ENCODE measurements at regions not wholly inside any gene's neighbourhood (a gene's known extent, or its start where the extent isn't known, plus 50 kb on each side); places are given as distances from the start of the nearest gene placed in this dataset.
A peak's percentile ranks its signal among the peaks of the same experiment; 100 is the strongest.

DNA sequence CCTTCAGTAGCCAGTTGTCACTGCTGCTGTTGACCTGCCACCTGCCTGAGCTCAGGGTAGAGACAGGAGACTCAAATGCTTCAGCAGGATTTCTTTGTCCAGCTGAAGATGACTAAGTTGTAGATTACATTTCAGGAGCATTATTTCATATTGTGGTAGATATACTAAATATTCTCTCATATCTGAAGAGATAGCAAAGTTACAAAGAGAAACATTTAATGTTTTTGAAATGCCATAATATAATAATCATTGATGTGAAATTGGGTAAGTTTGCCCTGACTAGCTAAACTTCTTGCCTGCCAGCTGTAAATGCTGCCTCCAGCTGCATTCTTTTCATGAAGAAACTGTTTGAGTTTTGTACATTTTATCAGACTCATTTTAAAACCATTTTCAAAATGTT is 247.6 kb upstream of the CNKSR2 start:
- no peak for DNase-seq (ENCODE audit: low spot score)

- no peak for DNase-seq (ENCODE audit: low spot score)
Observed at GRCh38 chrX:21131346-21131745, 242.9 kb upstream of the CNKSR2 start.

DNA sequence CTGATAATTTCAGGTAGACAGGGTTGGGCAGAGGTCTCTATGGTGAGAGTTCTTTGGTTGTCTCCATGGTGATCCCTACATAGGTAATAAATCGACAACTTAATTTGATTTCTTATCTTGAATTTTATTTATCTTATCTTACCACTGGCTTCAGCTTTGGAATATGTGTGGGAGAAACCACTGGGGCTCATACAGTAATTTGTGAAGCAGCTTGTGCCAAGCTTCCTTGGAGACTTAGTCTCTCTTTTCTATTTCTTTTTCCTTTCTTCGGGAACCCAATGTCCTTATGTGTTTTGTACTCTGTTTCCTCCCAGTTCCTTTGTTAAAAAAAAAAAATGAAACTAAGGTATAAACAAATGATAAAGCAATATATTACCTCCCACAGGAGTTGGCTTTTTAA is 242.4 kb upstream of the CNKSR2 start:
- no peak for DNase-seq (ENCODE audit: low spot score)

GRCh38 chrX:21132686-21133393 is 241.4 kb upstream of the CNKSR2 start:
- no peak for DNase-seq (ENCODE audit: low spot score)

- no peak for DNase-seq (ENCODE audit: low spot score)
Observed at GRCh38 chrX:21150208-21150607, 224.0 kb upstream of the CNKSR2 start.

GRCh38 chrX:21151051-21151450 is 223.2 kb upstream of the CNKSR2 start:
- DNase-seq (ENCODE audit: low spot score) = no peak

- no peak for DNase-seq (ENCODE audit: low spot score)
Observed at GRCh38 chrX:21153033-21153432, 221.2 kb upstream of the CNKSR2 start.

GRCh38 chrX:21153503-21153902 is 220.7 kb upstream of the CNKSR2 start:
- DNase-seq (ENCODE audit: low spot score) = peak; percentile 5

DNA sequence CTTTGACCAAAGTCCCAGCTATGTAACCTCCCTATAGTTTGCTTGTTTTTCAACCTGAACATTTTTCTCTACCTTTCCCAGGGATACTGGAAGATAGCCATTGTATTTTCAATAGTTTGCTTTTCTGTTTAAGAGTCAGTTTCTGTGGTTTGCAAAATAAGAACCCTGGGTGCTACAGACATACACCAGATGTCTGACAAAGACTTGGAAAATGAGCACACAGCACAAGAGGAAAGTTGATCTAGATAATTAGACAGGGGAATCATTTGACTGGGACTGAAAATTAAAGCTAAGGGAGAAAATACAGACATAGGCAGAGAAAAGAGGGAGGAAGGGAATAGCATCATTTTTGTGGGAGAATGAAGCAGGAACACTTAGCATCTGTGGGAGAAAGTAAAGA is 218.3 kb upstream of the CNKSR2 start:
- DNase-seq (ENCODE audit: low spot score) = no peak

DNA sequence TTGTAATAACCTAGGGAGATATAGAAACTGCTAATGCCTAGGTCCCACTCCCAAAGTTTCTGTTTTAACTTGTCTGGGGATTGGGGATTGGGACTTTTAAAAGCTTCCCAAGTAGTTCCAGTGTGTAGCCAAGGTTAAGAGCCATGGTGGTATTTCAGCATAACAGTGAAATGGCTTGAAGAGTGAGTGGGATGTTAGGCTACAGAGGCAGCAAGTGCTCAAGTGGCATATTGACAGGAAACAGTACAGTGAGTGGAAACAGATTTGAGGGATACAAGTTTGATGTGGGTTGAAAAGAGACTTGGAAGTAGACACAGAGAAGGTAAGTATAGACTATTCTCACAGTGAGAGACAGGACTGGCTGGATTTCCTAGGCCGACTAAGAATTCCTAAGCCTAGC is 217.6 kb upstream of the CNKSR2 start:
- no peak for DNase-seq (ENCODE audit: low spot score)

DNA sequence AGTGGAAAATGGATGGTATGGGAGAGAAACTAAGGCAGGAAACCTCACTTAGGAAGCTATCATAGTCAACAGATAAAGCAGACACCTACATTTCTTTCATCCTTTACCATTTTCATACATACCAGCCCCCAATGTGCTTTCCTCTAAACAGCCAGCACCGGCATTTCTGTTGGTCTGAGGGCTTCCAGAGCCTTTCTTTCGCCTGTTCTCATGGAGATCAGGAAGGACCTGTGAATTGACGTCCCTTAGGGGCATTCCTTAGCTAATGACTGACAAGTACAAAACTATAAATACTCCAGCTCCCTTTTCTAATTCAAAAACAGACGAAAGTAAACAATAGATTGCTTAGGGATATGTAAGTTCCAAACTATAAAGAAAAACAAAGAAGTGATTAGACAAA is 215.5 kb upstream of the CNKSR2 start:
- no peak for DNase-seq (ENCODE audit: low spot score)

DNA sequence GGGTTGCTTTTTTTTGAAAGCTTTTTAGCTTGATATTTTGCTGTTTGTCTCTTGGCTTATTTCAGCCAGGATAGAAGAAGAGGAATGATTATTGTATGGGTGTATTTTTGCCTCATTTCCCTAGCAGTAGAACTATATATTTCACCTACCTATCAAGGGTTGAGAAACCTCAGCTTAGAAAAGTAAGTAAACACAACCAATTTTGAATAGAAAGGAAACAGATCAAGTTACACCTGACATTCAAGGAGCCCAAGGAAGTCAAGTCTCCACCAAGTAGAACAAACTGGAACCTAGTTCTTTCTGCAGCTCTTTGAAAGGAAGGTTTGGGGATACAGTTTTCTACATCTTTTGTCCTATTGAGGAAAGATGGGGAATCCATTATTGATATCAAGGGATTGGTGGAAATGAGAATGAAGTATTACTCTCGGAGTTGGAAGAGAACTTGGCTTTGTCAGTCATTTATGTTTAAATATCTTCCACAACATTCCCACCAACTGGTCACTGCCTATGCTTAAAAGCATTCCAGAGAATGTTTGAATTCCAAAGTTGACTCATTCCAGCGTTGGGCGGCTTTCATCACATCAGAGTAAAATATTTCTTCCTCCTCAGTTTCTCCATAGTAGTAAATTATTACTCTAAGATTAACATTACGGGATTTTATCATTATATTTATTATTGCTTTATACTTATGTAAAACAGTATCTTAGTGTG is 207.8 kb upstream of the CNKSR2 start:
- no peak for DNase-seq (ENCODE audit: low spot score)

- no peak for DNase-seq (ENCODE audit: low spot score)
Observed at GRCh38 chrX:21167011-21167410, 207.2 kb upstream of the CNKSR2 start.

GRCh38 chrX:21167494-21167893 is 206.7 kb upstream of the CNKSR2 start:
- no peak for DNase-seq (ENCODE audit: low spot score)

- DNase-seq (ENCODE audit: low spot score) = no peak
Observed at GRCh38 chrX:21168401-21169160, 205.6 kb upstream of the CNKSR2 start.

DNA sequence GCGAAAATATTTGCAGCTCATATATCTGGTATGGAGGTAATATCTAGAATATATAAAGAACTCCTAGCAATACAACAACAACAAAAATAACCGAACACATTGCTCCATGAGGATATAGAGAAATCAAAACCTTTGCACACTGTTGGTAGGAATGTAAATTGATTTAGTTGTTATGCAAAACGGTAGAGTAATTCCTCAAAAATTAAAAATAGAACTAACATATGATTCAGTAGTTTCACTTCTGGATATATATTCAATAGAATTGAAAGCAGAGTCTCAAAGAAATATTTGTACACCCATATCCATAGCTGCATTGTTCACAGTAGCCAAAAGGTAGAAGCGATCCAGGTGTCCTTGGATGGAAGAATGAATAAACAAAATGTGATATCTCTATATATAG is 203.0 kb upstream of the CNKSR2 start:
- DNase-seq (ENCODE audit: low spot score) = no peak

GRCh38 chrX:21174439-21174838 is 199.8 kb upstream of the CNKSR2 start:
- DNase-seq (ENCODE audit: low spot score) = no peak

GRCh38 chrX:21176921-21177571 is 197.2 kb upstream of the CNKSR2 start:
- DNase-seq (ENCODE audit: low spot score) = no peak

GRCh38 chrX:21181232-21181853 is 192.9 kb upstream of the CNKSR2 start:
- DNase-seq (ENCODE audit: low spot score) = no peak

DNA sequence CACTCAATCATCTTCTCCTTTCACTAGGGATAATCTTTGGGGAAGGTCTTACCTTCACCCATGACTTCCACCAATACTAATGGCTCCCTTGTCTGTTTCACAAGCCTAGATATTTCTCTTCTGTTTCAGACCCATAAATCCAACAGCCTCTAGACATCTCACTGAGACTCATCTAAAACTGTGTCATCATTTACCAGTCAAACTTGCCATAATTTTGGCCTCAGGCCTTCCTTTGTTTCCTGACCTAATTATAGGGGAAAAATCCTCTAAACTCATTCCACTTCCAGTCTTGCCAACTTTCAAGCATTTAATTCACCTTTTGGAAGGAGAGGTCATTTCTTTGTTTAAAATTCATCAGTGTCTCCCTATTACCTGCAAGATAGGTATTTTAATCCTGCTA is 181.0 kb upstream of the CNKSR2 start:
- no peak for DNase-seq (ENCODE audit: low spot score)

- no peak for DNase-seq (ENCODE audit: low spot score)
Observed at GRCh38 chrX:21194526-21194925, 179.7 kb upstream of the CNKSR2 start.

DNA sequence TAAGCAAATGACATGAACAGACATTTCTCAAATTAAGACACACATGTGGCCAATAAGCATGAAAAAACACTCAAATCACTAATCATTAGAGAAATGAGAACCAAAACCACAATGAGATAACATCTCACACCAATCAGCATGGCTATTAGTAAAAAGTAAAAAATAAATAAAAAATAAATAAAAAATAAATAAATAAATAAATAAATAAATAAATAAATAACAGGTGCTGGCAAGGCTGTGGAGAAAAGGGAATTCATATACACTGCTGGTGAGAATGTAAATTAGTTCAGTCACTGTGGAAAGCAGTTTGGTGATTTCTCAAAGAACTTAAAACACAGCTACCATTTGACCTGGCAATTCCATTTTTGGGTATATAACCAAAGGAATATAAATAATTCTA is 167.1 kb upstream of the CNKSR2 start:
- DNase-seq (ENCODE audit: low spot score) = no peak
